Bronchial epithelial cell (primary cell): ENCODE measurements at regions not wholly inside any gene's neighbourhood (a gene's known extent, or its start where the extent isn't known, plus 50 kb on each side); places are given as distances from the start of the nearest gene placed in this dataset.

Source experiments
- DNase-seq: peaks from one replicate; pipeline ENCODE4 v3.0.0-alpha.2; 2010; ENCODE audit warnings: low read depth
- FAIRE-seq: peaks from 2 replicates; lab custom pipeline; 2011; peaks lifted over from hg19 to GRCh38; lab: Jason Lieb, UNC
- H3K27me3 ChIP-seq: 2 replicates; pipeline ENCODE4 v1.5.1; 2011; ENCODE audit warnings: low read length; ENCODE audit not compliant: control insufficient read depth, insufficient read depth
- H3K36me3 ChIP-seq: 2 replicates; pipeline ENCODE4 v1.5.1; 2011; ENCODE audit warnings: low read length; ENCODE audit not compliant: control insufficient read depth, insufficient read depth
- H3K4me3 ChIP-seq: 2 replicates; pipeline ENCODE4 v1.5.1; 2011; ENCODE audit warnings: mild to moderate bottlenecking, low read depth, low read length, control low read depth
- TF ChIP-seq, protein P1 (sequence below): IDR thresholded peaks from 2 replicates; pipeline ENCODE4 v1.5.1; 2011; ENCODE audit warnings: mild to moderate bottlenecking, moderate library complexity, low read length, control low read depth, inconsistent platforms; ENCODE audit not compliant: insufficient read depth, severe bottlenecking

DNA sequence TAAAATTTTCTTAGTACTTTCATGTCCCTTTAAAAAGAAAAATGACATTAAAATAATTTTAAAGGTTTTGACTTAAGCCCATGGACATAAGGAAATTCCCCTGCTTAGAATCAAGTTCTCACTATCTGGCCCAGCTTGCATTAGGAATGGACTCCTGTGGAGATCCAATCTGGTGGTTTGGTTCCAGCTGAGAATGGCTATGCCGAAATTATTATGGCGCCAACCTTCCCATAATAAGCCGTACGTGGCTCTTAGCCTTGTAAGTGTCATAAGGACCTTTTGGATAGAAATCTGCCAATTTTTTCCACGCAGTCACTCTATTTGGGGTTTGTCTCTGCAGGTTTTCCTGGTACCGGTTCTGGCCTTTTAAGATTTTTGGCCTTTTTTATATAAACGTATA, 262.1 kb upstream of the MAF start:
- DNase-seq = no peak
- no peak for FAIRE-seq
- TF ChIP-seq, protein P1, sequence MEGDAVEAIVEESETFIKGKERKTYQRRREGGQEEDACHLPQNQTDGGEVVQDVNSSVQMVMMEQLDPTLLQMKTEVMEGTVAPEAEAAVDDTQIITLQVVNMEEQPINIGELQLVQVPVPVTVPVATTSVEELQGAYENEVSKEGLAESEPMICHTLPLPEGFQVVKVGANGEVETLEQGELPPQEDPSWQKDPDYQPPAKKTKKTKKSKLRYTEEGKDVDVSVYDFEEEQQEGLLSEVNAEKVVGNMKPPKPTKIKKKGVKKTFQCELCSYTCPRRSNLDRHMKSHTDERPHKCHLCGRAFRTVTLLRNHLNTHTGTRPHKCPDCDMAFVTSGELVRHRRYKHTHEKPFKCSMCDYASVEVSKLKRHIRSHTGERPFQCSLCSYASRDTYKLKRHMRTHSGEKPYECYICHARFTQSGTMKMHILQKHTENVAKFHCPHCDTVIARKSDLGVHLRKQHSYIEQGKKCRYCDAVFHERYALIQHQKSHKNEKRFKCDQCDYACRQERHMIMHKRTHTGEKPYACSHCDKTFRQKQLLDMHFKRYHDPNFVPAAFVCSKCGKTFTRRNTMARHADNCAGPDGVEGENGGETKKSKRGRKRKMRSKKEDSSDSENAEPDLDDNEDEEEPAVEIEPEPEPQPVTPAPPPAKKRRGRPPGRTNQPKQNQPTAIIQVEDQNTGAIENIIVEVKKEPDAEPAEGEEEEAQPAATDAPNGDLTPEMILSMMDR = no peak
- Histone ChIP-seq H3K36me3 (no peaks in the 10 kb centered on the region), H3K27me3 (peaks cover 2% of the 10 kb centered on the region), H3K4me3 (no peak overlapping the region)

DNA sequence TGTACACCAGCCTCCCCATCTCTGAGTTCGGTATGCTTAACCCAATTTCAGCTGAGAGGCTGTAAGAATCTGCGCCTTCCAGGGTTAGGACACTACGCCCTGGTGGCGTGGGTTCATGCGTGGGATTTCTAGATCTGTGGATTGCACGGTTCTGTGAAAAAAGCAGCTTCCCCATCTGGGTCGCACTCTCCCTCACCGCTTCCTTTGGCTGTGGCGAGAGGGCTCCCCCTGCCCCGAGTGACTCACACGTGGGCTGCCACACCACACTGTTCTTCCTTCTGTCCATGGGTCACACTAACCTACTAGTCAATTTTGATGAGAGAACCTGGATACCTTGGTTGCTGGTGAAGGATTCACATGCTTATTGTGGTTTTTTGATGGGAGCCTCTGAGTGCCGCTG, 256.0 kb upstream of the MAF start:
- Histone ChIP-seq H3K36me3 (no peaks in the 10 kb centered on the region), H3K4me3 (no peak overlapping the region), H3K27me3 (no peaks in the 10 kb centered on the region)
- TF ChIP-seq, protein P1 = no peak
- FAIRE-seq (no peak), DNase-seq (no peak)

DNA sequence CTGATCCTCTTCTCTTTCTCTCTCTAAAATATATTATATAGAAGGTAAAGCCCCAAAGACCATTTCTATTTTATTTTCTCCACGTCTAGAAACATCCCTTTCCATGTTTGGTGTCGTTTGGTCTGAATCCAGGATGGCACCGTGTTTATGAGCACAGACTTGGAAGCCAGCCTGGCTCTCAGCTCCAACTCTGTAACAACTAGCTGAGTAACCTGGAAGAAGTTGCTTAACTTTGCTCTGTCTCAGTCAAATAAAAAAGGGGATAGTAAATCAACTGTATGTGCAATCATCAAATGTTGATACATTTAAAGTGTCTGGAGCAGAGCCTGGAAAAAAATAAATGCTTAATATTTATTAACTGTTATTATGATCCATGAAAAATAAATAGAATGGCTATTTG, 249.8 kb upstream of the MAF start:
- Histone ChIP-seq H3K4me3 (no peak overlapping the region), H3K36me3 (no peaks in the 10 kb centered on the region), H3K27me3 (no peaks in the 10 kb centered on the region)
- DNase-seq (no peak), FAIRE-seq (no peak)
- TF ChIP-seq, protein P1 = no peak

DNA sequence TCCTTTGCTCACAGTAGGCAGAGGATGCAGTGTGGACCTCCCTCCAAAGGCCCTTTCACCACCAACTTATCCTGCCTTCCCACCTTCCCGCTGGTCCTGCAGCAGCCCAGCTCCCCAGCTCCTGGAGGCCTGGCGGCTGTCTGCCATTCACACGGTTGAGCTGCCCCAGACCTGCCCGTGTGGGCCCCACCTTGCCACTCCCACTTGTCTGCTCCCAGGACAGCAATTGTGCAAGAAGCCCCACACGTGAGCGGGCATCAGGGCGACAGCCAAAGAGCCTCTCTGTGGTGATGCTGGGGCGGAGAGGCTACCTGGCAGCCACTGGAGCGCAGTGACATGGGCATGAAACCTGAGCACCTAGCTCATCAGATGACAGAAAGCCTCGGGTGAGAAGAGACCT, 248.6 kb upstream of the MAF start:
- no peak overlapping the region for H3K4me3 ChIP-seq
- H3K36me3 ChIP-seq = no peaks in the 10 kb centered on the region
- FAIRE-seq = no peak
- no peaks in the 10 kb centered on the region for H3K27me3 ChIP-seq
- TF ChIP-seq, protein P1 = no peak
- no peak for DNase-seq

DNA sequence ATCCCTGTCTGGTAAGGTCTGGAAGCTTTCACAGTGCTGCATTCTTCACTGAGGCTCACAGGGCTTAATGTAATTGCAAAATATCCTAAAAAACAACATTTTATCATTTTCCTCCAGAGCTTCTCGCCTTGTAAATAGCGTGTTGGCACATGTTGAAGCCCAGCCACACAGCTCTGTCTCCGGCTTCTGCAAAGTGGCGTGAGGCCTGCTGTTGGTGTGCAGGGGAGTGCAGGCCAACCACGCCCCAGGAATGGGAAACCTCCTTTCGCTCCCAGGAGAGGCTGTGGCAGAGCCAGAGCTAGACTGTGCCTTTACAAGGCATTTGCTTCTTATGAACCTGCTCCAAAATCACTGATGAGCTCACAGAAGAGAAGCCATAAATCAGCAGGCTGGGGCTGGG, 248.2 kb upstream of the MAF start:
- no peaks in the 10 kb centered on the region for H3K27me3 ChIP-seq
- DNase-seq (peak; percentile 68), FAIRE-seq (no peak)
- H3K36me3 ChIP-seq = no peaks in the 10 kb centered on the region
- TF ChIP-seq, protein P1 = no peak
- H3K4me3 ChIP-seq = no peak overlapping the region

DNA sequence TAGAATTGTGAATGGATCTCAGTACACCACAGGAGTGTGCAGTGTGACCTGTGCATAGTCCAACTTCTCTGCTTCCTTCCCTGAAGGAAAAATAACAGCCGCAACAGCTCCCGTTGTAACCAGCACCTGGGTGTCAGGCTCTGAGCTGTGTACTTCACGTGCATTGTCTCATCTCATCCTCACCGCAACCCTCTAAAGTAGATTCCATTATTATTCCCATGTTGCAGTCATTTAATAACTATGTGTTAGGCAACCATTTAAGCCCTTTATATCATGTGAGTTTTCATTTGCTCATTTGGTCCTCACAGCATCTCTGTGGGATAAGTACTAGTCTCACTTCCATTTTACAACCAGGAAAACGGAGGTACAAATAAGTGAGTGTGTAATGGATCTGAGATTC, 247.0 kb upstream of the MAF start:
- Histone ChIP-seq H3K36me3 (no peaks in the 10 kb centered on the region), H3K4me3 (no peak overlapping the region), H3K27me3 (no peaks in the 10 kb centered on the region)
- TF ChIP-seq, protein P1 = no peak
- FAIRE-seq (no peak), DNase-seq (no peak)
